NCI-H1930 (cell line): ENCODE measurements at regions not wholly inside any gene's neighbourhood (a gene's known extent, or its start where the extent isn't known, plus 50 kb on each side); places are given as distances from the start of the nearest gene placed in this dataset.
A peak's percentile ranks its signal among the peaks of the same experiment; 100 is the strongest.
"Not testable (repeated sequence)": the region's sequence is repeated elsewhere in the genome, so short reads cannot be mapped to it uniquely, and the experiment has no call there.

Experiments used
- DNase-seq, 2 experiments: peaks; one replicate each; lab custom pipeline; 2025; lab: John Stamatoyannopoulos, UW

GRCh38 chr9:79089851-79090250 lies 481.9 kb upstream of the TLE4 start:
- DNase-seq = not testable (repeated sequence)

GRCh38 chr9:79103257-79103656 lies 468.5 kb upstream of the TLE4 start:
- not testable (repeated sequence) for DNase-seq

GRCh38 chr9:79104216-79104615 lies 467.5 kb upstream of the TLE4 start:
- DNase-seq = no peak

- no peak for DNase-seq
Observed at GRCh38 chr9:79104951-79105350, 466.8 kb upstream of the TLE4 start.

GRCh38 chr9:79107911-79108676 lies 463.7 kb upstream of the TLE4 start:
- DNase-seq = no peak

- DNase-seq = no peak
Observed at GRCh38 chr9:79111653-79112052, 460.1 kb upstream of the TLE4 start.

- DNase-seq = no peak
Observed at GRCh38 chr9:79115176-79115575, 456.6 kb upstream of the TLE4 start.

GRCh38 chr9:79116041-79116440 lies 455.7 kb upstream of the TLE4 start:
- peak; percentile 58 for DNase-seq

GRCh38 chr9:79116709-79117108 lies 455.1 kb upstream of the TLE4 start:
- DNase-seq = no peak

GRCh38 chr9:79120533-79120932 lies 451.2 kb upstream of the TLE4 start:
- DNase-seq = no peak

GRCh38 chr9:79120941-79121340 lies 450.8 kb upstream of the TLE4 start:
- DNase-seq = no peak

GRCh38 chr9:79123415-79123814 lies 448.4 kb upstream of the TLE4 start:
- DNase-seq = no peak

- no peak for DNase-seq
Observed at GRCh38 chr9:79127661-79128060, 444.1 kb upstream of the TLE4 start.

GRCh38 chr9:79129865-79130480 lies 441.8 kb upstream of the TLE4 start:
- DNase-seq = no peak

GRCh38 chr9:79131246-79131774 lies 440.5 kb upstream of the TLE4 start:
- DNase-seq = no peak

- no peak for DNase-seq
Observed at GRCh38 chr9:79131824-79132377, 439.9 kb upstream of the TLE4 start.

- no peak for DNase-seq
Observed at GRCh38 chr9:79134654-79135053, 437.1 kb upstream of the TLE4 start.

GRCh38 chr9:79135681-79136415 lies 435.9 kb upstream of the TLE4 start:
- no peak for DNase-seq

- DNase-seq = no peak
Observed at GRCh38 chr9:79140751-79141150, 431.0 kb upstream of the TLE4 start.

GRCh38 chr9:79143211-79143610 lies 428.6 kb upstream of the TLE4 start:
- DNase-seq = no peak

- DNase-seq = no peak
Observed at GRCh38 chr9:79145442-79145841, 426.3 kb upstream of the TLE4 start.

- no peak for DNase-seq
Observed at GRCh38 chr9:79149585-79149984, 422.2 kb upstream of the TLE4 start.

GRCh38 chr9:79151791-79152190 lies 420.0 kb upstream of the TLE4 start:
- no peak for DNase-seq
